ENCODE measurements at regions not wholly inside any gene's neighbourhood (a gene's known extent, or its start where the extent isn't known, plus 50 kb on each side); places are given as distances from the start of the nearest gene placed in this dataset.
"Not testable (repeated sequence)": the region's sequence is repeated elsewhere in the genome, so short reads cannot be mapped to it uniquely, and the experiment has no call there.

GRCh38 chr22:12554648-12555192, 2973.3 kb upstream of the OR11H1 start:
- not testable (repeated sequence) for TF ChIP-seq CTCF, EZH2 (IDR thresholded peaks at IDR 0.05)

Data from neural progenitor cell (in vitro differentiated cells).